SW 1271 (cell line): ENCODE measurements at regions not wholly inside any gene's neighbourhood (a gene's known extent, or its start where the extent isn't known, plus 50 kb on each side); places are given as distances from the start of the nearest gene placed in this dataset.
A peak's percentile ranks its signal among the peaks of the same experiment; 100 is the strongest.

ENCODE experiments used
- DNase-seq, 2 experiments: peaks; one replicate each; lab custom pipeline; 2025; lab: John Stamatoyannopoulos, UW

DNA sequence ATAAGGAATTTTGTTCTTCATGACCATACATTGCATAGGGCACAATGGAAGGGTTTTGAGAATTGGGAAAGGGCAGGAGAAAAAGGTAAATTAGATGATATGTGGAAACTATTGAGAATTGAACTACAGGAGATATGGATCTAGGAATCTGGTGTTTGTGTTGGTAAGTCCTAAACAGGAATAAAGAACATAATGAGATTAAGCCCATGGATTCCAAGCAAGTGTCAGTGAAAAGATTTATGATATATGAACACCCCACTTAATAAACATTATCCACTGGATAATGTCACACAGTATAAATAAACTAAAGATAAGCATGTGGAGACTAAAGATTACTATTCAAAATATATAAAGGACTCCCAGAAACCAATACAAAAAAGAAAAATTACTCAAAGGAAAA is 98.2 kb downstream of the TNFSF18 start:
- no peak for DNase-seq

GRCh38 chr1:172954476-172955150 is 96.1 kb downstream of the TNFSF18 start:
- DNase-seq = no peak

- peak; percentile 66 to 83 for DNase-seq
Observed at GRCh38 chr1:172955161-172955815, 95.5 kb downstream of the TNFSF18 start.

- no peak for DNase-seq
Observed at GRCh38 chr1:172956871-172957270, 93.9 kb downstream of the TNFSF18 start.

DNA sequence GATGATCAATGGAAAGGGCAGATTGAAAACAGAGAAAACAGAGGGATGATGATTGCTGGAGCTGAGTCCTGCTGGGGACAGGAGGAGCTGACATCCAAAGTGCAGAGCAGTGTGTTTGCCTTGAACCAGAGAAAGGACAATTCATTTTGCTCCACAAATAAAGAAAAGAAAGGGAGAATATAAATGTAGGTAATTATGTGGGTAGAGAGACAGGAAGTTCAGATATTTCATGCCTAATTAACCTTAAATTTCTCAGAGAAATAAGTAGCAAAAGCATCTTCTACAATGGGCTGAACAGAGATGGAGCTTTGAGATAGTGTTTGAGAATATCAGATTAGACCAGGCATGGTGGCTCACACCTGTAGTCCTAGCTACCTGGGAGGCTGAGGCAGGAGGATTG is 93.2 kb downstream of the TNFSF18 start:
- DNase-seq = no peak

DNA sequence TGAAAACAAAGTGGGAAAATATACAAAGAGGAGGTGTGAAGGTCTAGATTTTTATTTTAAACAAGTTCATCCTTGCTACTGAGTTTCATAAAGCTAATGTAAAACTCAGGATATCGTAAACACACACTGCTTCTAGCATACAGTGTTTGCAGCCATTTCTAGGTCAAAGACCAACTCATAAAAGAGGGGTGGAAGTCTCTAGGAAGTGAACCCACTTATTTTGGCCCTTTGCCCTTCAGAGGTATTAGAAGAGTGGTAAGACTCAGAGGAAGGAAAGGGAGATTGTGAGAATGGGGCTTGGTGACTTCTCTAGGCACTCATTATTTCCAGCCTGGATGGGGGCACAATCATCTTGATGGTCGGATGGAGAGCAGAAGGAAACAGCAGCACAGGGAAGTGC is 91.2 kb downstream of the TNFSF18 start:
- no peak for DNase-seq

GRCh38 chr1:172960019-172960418 is 90.7 kb downstream of the TNFSF18 start:
- no peak for DNase-seq

DNA sequence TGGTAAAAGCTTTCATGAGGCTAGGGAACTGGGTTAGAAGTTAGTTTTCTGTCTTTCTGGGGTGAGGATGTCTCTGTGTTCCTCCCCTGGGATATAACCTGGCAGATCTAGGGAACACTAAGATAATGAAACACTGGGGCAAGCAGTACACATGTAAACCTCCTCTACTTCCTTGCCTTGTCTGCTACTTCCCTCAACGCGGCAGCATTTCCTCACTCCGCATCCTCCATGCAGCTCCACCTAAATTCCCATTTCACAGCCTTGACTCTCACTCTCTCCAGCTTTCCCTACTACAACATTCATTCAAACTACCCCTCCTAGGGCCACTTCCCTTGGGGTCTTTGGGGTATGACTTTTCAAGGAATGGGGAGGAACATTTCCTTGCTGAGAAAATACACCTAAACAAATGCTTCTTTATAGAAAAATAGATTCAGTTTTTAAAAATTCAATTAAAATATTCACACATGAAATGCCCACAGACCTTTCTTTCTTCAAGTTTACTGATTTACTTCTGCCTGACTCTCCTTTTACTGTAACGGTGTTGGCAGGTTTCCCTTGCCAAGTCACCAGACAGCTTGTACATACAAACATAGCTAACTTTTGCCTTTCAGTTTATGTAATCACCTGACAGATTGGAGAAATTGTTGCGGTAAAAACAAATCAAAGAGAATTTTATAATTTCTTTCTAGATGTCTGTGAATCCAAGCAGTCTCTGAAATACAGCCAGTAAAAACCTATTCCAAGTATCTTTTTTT is 90.1 kb downstream of the TNFSF18 start:
- no peak for DNase-seq

GRCh38 chr1:172964864-172965263 is 85.9 kb downstream of the TNFSF18 start:
- DNase-seq = no peak

DNA sequence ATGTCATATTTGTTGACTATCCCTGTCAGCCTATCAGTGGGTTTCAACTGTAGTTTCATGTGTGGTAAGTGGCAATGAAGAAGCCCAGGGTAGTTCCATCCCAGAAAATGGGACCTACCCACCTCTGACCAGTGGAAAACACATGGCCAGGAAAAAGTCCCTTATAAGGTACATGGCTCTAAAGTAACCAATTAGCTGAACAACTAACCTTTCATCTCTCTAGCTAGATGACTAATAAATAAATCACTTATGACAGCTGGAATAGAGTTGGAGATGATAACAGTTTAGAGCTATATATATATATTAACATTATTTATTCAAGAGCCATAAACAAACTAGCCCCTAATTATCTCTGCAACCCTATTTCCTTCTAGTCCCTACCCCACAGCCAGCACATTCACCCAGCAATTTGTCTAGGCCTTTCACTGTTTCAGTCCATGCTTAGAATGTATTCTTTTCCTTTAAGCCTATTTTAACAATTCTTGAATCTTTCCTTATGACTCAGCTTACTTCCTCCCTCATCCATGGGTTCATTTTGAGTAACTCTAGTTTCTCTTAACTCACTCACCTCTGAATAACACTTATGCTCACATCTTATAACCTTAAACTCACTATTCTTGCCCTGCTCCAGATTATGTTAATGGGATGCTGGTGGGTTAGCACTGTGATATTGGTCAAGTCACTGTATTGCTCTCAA is 83.7 kb downstream of the TNFSF18 start:
- peak in 1 of 2 experiments; percentile 23 for DNase-seq

GRCh38 chr1:172967936-172968335 is 82.8 kb downstream of the TNFSF18 start:
- peak in 1 of 2 experiments; percentile 35 for DNase-seq

GRCh38 chr1:172969611-172970010 is 81.1 kb downstream of the TNFSF18 start:
- no peak for DNase-seq

DNA sequence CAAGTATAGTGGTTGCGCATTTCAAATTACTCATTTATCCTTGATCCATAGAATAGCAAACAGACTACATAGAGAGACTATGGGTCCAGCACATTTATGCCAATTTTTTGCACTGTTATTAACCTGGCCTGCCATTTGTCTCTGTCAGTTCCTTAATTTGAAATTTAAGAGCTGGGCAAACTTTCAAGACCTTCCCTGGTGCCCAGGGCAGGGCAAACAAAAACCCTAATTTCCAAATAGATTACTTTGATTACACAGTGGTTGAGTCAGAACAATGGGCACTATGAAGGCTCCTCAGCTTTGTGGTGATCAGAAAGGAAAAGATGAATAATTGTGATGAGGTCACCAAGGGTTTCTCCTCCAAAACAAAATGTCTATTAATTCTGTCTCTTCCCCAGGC is 80.6 kb downstream of the TNFSF18 start:
- DNase-seq = no peak

DNA sequence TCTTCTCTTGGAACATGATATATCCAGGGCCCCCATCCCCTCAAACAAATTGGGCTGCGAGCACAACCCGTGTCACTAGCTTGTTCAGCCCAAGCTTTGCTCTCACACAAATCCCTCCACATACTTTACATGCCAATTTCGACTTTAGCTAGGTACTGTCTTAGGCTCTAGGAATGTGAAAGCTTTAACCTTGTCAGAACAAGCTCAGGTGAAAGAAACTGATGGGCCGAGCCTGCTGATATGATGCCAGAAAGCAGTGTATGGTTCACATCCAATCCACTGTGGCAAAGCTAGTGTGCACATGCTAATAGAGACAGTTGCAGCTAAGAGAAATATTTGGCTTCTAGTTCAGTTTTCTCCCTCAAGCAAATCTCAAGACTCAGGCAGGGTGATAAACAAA is 79.5 kb downstream of the TNFSF18 start:
- DNase-seq = no peak

GRCh38 chr1:172972258-172972657 is 78.5 kb downstream of the TNFSF18 start:
- no peak for DNase-seq

DNA sequence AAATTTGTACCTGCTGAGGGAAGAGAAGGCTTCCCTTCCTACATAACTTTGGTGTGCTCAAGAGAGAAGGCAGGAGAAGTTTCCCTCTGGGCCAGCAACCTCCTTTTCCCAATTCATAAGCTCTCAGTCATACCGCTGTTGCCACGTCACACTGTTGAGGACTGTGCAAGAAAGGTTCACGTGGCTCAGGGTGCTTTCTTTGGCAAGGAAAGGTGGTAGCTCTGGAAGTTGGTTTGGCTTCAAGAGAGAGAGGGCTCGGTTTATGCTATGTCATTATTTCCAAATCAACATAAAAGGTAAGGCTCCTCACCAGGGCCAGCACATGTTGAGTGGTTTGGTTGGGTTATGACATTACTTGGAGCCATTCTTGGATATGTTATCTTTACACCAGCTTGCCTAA is 77.3 kb downstream of the TNFSF18 start:
- DNase-seq = no peak

DNA sequence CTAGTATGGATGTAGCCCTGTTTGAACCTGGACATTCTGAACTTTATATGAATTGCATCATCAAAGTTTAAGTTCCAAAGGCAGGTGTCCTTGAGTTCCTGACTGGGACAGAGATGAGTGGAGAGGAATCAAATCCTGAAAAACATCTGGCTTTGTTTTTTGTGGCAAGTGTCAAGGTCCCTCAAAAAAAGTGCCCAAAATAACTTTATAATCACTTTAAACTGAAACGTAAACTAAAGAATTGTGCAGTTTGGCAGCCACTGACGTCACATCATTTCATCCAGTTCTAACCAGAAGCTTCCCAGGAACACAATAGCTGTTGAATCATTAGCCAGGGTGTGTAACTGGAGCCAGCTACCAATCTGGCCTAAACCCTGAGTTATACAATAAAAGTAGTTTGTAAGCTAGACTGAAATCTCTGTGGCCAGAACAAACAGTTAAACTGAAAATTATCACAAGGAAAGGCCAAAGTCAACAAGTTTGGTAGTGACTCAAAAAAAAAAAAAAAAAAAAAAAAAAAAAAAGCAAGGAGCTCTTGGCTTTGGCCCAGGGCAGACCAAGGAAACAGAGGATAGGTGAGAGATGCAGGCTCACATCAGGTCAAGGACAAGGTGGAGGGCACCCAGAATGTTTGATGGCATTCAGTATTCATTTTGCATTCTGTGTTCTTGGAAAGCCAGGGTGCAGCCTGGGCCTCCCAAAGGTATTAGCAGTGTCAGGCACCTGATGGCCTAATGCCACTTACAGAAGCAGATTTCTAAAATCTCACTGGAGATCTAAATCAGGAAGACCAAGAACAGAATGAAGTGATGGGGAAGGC is 74.3 kb downstream of the TNFSF18 start:
- DNase-seq = no peak

DNA sequence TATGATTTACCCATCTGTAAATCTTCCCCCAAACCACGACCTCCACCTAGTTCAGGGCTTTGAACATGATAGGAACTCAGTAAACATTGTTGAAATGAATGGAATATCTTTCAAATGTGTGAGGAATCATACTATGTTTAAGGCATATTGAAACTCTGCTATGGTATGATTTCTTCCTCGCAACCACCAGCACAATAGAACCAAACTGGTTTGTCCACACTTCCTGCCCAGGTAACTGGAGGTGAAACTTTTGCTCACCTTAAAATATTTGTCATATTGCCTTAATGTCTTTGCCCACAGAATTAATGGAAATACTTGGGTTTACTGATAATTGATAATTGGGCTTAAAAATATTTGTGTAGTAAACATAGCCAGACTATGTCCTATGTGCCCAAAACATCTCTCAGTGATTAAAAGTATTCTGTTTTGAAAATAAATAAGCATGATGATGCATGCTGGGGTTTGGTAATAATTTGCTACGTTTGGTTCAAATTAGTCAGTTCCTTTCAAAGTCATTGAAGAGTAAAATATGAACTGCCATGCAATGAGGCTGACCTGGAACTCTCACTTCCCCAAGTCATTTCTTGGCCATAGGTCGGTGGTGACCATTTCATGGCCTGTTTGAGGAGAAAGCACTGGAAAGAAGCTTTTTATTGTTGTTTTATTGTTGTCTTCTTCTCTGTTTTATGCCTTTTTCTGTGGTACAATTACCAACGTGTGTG is 73.3 kb downstream of the TNFSF18 start:
- DNase-seq = no peak

DNA sequence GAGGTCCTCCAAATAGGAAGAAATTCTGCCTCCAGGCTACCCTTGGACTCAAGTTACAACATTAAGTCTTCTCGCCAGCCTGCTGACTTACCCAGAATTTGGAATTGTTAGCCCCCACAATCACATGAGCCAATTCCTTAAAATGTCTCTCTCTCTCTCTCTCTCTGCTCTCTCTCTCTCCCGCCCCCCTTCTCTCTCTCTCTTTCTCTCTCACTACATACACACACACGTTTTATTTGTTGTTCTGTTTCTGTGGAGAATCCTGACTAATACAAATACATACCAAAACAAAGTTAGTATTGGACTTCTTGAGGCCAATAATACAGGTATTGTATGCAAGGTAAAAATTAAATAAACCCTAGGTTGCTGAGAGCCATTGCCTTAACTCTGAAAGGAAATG is 72.1 kb downstream of the TNFSF18 start:
- DNase-seq = no peak

DNA sequence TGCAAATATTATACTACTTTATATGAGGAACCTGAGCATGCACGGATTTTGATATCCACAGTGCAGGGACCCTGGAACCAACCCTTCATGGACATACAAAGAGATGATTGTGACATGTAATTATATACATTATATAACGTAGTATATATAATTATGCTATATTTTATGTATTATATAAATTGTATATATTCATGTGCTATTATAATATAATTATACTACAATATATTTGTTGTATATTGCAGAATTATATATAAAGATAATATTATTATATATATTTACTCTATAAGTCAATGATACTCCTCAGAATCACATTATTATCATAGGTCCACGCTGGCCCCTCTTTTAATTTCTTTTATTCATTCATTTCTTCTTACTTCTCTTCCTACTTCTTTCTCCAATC is 70.9 kb downstream of the TNFSF18 start:
- no peak for DNase-seq

GRCh38 chr1:172980456-172980855 is 70.3 kb downstream of the TNFSF18 start:
- peak in 1 of 2 experiments; percentile 30 for DNase-seq
